Sigmoid colon (tissue), 6 donors: ENCODE measurements at regions not wholly inside any gene's neighbourhood (a gene's known extent, or its start where the extent isn't known, plus 50 kb on each side); places are given as distances from the start of the nearest gene placed in this dataset.

Experiments used
- DNase-seq: peaks from one replicate; pipeline ENCODE4 v3.0.0-alpha.2; 2019
- H3K27ac ChIP-seq, 4 donors: fragments of 200-600 bp; sonication (generic); one replicate each; pipeline ENCODE4 v1.5.1; 2016 to 2019; ENCODE audit warnings: mild to moderate bottlenecking in 1 of 4
- H3K27me3 ChIP-seq, 3 donors: fragments of 200-600 bp; sonication (generic); one replicate each; pipeline ENCODE4 v1.5.1; 2019; ENCODE audit warnings: mild to moderate bottlenecking in 1 of 3
- H3K36me3 ChIP-seq, 4 donors: fragments of 200-600 bp; sonication (generic); one replicate each; pipeline ENCODE4 v1.5.1; 2016 to 2019
- H3K4me1 ChIP-seq, 4 donors: fragments of 200-600 bp; sonication (generic); one replicate each; pipeline ENCODE4 v1.5.1; 2017 to 2019
- H3K4me3 ChIP-seq, 4 donors: fragments of 200-600 bp; sonication (generic); one replicate each; pipeline ENCODE4 v1.5.1; 2017 to 2019; ENCODE audit warnings: mild to moderate bottlenecking in 2 of 4, moderate library complexity in 1 of 4
- H3K9me3 ChIP-seq, 4 donors: fragments of 200-600 bp in 3 of 4; sonication (generic) in 3 of 4; one replicate each; pipeline versions ENCODE4 v1.5.1 to v1.6.1; 2013 to 2019
- CTCF ChIP-seq, 4 experiments: fragments of 450-650 bp in 3 of 4; fragments of 200-600 bp in 1 of 4; IDR thresholded peaks; one replicate each; pipeline ENCODE4 v1.5.1; 2016 to 2019; ENCODE audit warnings: antibody characterized with exemption in 4 of 4, mild to moderate bottlenecking in 3 of 4, moderate library complexity in 2 of 4
- EP300 ChIP-seq, 4 donors: sonication (generic); formaldehyde crosslinking; IDR thresholded peaks; one replicate each; pipeline ENCODE4 v1.6.1; 2017; ENCODE audit warnings: antibody characterized with exemption in 4 of 4
- POLR2A ChIP-seq, 2 donors: fragments of 450-650 bp; IDR thresholded peaks; one replicate each; pipeline ENCODE4 v1.6.1; 2016; ENCODE audit warnings: antibody characterized with exemption in 2 of 2, mild to moderate bottlenecking in 2 of 2, moderate library complexity in 2 of 2
- POLR2AphosphoS5 ChIP-seq, 4 donors: sonication (generic); formaldehyde crosslinking; IDR thresholded peaks; one replicate each; pipeline ENCODE4 v1.6.1; 2017; ENCODE audit warnings: antibody characterized with exemption in 4 of 4
- WGBS, 2 donors: extraction: QIAGEN DNeasy Blood & Tissue Kit; methylation state at CpG; one replicate each; pipeline ENCODE4 v1.1.7; 2013; 5-methylcytosine and 5-hydroxymethylcytosine counted together
- intact Hi-C: fragments of 100-400 bp; cut with DNase I; formaldehyde crosslinking; loops from one replicate; pipeline ENCODE4 v1.15.1; 2023
- donor health status: healthy with polysubstance abuse.
- donor health status: healthy.

- H3K27ac ChIP-seq: no peak overlapping the region
- no peak for TF ChIP-seq CTCF (IDR thresholded peaks at IDR 0.05)
- 92% methylated on average over 6 of the region's 6 CpGs for WGBS, 2 donors
- H3K36me3 ChIP-seq: no peaks in the 10 kb centered on the region
- intact Hi-C loops: no loop called here
- no peaks in the 10 kb centered on the region for H3K4me1 ChIP-seq
- DNase-seq: no peak
- H3K9me3 ChIP-seq: no peaks in the 10 kb centered on the region
- no peak overlapping the region for H3K4me3 ChIP-seq
- no peaks in the 10 kb centered on the region for H3K27me3 ChIP-seq
Measured at GRCh38 chr6:148128014-148128730, 214.5 kb upstream of the SASH1 start.

GRCh38 chr6:148134592-148134991 is 208.0 kb upstream of the SASH1 start:
- intact Hi-C loops: no loop called here
- TF ChIP-seq CTCF (IDR thresholded peaks at IDR 0.05) (no peak), EP300 (IDR thresholded peaks at IDR 0.05) (no peak), POLR2A (IDR thresholded peaks at IDR 0.05) (no peak), POLR2AphosphoS5 (IDR thresholded peaks at IDR 0.05) (no peak)
- H3K27me3 ChIP-seq: no peaks in the 10 kb centered on the region

GRCh38 chr6:148136586-148136985 is 206.1 kb upstream of the SASH1 start:
- intact Hi-C loops: no loop called here
- Histone ChIP-seq H3K4me1 (peaks cover 0 to 10% (median 0%) of the 10 kb centered on the region in 4 donors), H3K9me3 (no peaks in the 10 kb centered on the region), H3K36me3 (no peaks in the 10 kb centered on the region), H3K4me3 (no peak overlapping the region), H3K27me3 (no peaks in the 10 kb centered on the region), H3K27ac (no peak overlapping the region)
- TF ChIP-seq CTCF (IDR thresholded peaks at IDR 0.05): no peak
- TF ChIP-seq POLR2A (IDR thresholded peaks at IDR 0.05): no peak
- TF ChIP-seq EP300 (IDR thresholded peaks at IDR 0.05): no peak
- WGBS, 2 donors: 78 to 89% methylated on average over 4 of the region's 4 CpGs
- no peak for DNase-seq

More at GRCh38 chr6:148134592-148134991, 208.0 kb upstream of the SASH1 start:
- peaks cover 0 to 10% (median 0%) of the 10 kb centered on the region in 4 donors for H3K4me1 ChIP-seq
- H3K4me3 ChIP-seq: no peak overlapping the region
- H3K36me3 ChIP-seq: no peaks in the 10 kb centered on the region
- H3K9me3 ChIP-seq: no peaks in the 10 kb centered on the region
- 15 to 62% methylated on average over 6 of the region's 6 CpGs for WGBS, 2 donors
- DNase-seq: no peak
- no peak overlapping the region for H3K27ac ChIP-seq

- Histone ChIP-seq H3K27me3 (no peaks in the 10 kb centered on the region), H3K36me3 (no peaks in the 10 kb centered on the region), H3K27ac (no peak overlapping the region), H3K4me1 (peaks cover 0 to 10% (median 0%) of the 10 kb centered on the region in 4 donors), H3K4me3 (no peak overlapping the region), H3K9me3 (no peaks in the 10 kb centered on the region)
- WGBS, 2 donors: 91 to 98% methylated on average over 1 of the region's 1 CpG
- DNase-seq: no peak
- TF ChIP-seq EP300 (IDR thresholded peaks at IDR 0.05) (no peak), CTCF (IDR thresholded peaks at IDR 0.05) (no peak), POLR2A (IDR thresholded peaks at IDR 0.05) (no peak), POLR2AphosphoS5 (IDR thresholded peaks at IDR 0.05) (no peak)
- intact Hi-C loops: no loop called here
Measured at GRCh38 chr6:148137652-148138051, 205.0 kb upstream of the SASH1 start.

GRCh38 chr6:148138573-148138972 is 204.1 kb upstream of the SASH1 start:
- Histone ChIP-seq H3K4me3 (no peak overlapping the region), H3K27ac (no peak overlapping the region), H3K36me3 (no peaks in the 10 kb centered on the region), H3K4me1 (peaks cover 0 to 10% (median 0%) of the 10 kb centered on the region in 4 donors), H3K27me3 (no peaks in the 10 kb centered on the region), H3K9me3 (no peaks in the 10 kb centered on the region)
- 46 to 80% methylated on average over 1 of the region's 1 CpG for WGBS, 2 donors
- DNase-seq: no peak
- intact Hi-C loops: no loop called here
- TF ChIP-seq POLR2AphosphoS5 (IDR thresholded peaks at IDR 0.05) (no peak), CTCF (IDR thresholded peaks at IDR 0.05) (no peak), EP300 (IDR thresholded peaks at IDR 0.05) (no peak), POLR2A (IDR thresholded peaks at IDR 0.05) (no peak)
